Natural killer cell (primary cell): ENCODE measurements at regions not wholly inside any gene's neighbourhood (a gene's known extent, or its start where the extent isn't known, plus 50 kb on each side); places are given as distances from the start of the nearest gene placed in this dataset.

Source experiments
- ATAC-seq, 3 donors: fragments of 150-1000 bp in 2 of 3; fragments of 200-7000 bp in 1 of 3; cut with Tn5 transposase; 1 replicate in 1 of 3; 2 replicates in 2 of 3; pipeline ENCODE4 v1.10.0; 2021; ENCODE audit warnings: mild to moderate bottlenecking in 2 of 3, moderate library complexity in 2 of 3
- DNase-seq, 2 donors: peaks; one replicate each; pipeline versions ENCODE4 v3.0.0 to v3.0.0-alpha.2; 2013 to 2021; ENCODE audit warnings: mixed read lengths in 1 of 2
- H3K27ac ChIP-seq: one replicate; pipeline ENCODE4 v1.5.1; 2013; ENCODE audit warnings: mild to moderate bottlenecking, low read length
- H3K27me3 ChIP-seq: one replicate; pipeline ENCODE4 v1.6.1; 2013; ENCODE audit warnings: low read length; ENCODE audit not compliant: control insufficient read depth, insufficient read depth
- H3K36me3 ChIP-seq: one replicate; pipeline ENCODE4 v1.6.1; 2013; ENCODE audit warnings: low read length; ENCODE audit not compliant: control insufficient read depth, insufficient read depth
- H3K4me1 ChIP-seq: one replicate; pipeline ENCODE4 v1.6.1; 2013; ENCODE audit warnings: low read length; ENCODE audit not compliant: control insufficient read depth, insufficient read depth
- H3K4me3 ChIP-seq: one replicate; pipeline ENCODE4 v1.5.1; 2013; ENCODE audit warnings: low read length
- H3K9me3 ChIP-seq: one replicate; pipeline ENCODE4 v1.6.1; 2013; ENCODE audit warnings: low read length; ENCODE audit not compliant: control insufficient read depth, insufficient read depth
- H3K27ac Mint-ChIP-seq, 2 donors: one replicate each; pipeline ENCODE4 v1.8.0; 2022; ENCODE audit warnings: mild to moderate bottlenecking in 2 of 2, mixed read lengths in 2 of 2, moderate library complexity in 1 of 2
- H3K27me3 Mint-ChIP-seq, 2 donors: one replicate each; pipeline ENCODE4 v1.8.0; 2022; ENCODE audit warnings: low read depth in 2 of 2, mixed read lengths in 2 of 2
- H3K36me3 Mint-ChIP-seq: one replicate; pipeline ENCODE4 v1.8.0; 2022; ENCODE audit warnings: mixed read lengths
- H3K4me1 Mint-ChIP-seq, 2 donors: one replicate each; pipeline ENCODE4 v1.8.0; 2022; ENCODE audit warnings: mixed read lengths in 2 of 2
- H3K4me3 Mint-ChIP-seq: one replicate; pipeline ENCODE4 v1.8.0; 2022; ENCODE audit warnings: mild to moderate bottlenecking, moderate library complexity, mixed read lengths
- H3K9me3 Mint-ChIP-seq, 2 donors: one replicate each; pipeline ENCODE4 v1.8.0; 2022; ENCODE audit warnings: mixed read lengths in 2 of 2
- WGBS: methylation state at CpG from one replicate; pipeline ENCODE4 v1.1.7; 2013; ENCODE audit warnings: missing lambda C conversion rate; ENCODE audit not compliant: insufficient coverage; 5-methylcytosine and 5-hydroxymethylcytosine counted together
- intact Hi-C: fragments of 100-400 bp; cut with micrococcal nuclease; formaldehyde crosslinking; loops from one replicate; pipeline ENCODE4 v1.14.2; 2022
- TF ChIP-seq, protein P1 (sequence below): fragments of 200-600 bp; IDR thresholded peaks from one replicate; pipeline ENCODE4 v1.8.0; 2022; ENCODE audit warnings: antibody characterized with exemption

GRCh38 chr20:51934301-51935002 is 132.1 kb upstream of the SALL4 start:
- ATAC-seq (no peak), DNase-seq (no peak)
- TF ChIP-seq, protein P1, sequence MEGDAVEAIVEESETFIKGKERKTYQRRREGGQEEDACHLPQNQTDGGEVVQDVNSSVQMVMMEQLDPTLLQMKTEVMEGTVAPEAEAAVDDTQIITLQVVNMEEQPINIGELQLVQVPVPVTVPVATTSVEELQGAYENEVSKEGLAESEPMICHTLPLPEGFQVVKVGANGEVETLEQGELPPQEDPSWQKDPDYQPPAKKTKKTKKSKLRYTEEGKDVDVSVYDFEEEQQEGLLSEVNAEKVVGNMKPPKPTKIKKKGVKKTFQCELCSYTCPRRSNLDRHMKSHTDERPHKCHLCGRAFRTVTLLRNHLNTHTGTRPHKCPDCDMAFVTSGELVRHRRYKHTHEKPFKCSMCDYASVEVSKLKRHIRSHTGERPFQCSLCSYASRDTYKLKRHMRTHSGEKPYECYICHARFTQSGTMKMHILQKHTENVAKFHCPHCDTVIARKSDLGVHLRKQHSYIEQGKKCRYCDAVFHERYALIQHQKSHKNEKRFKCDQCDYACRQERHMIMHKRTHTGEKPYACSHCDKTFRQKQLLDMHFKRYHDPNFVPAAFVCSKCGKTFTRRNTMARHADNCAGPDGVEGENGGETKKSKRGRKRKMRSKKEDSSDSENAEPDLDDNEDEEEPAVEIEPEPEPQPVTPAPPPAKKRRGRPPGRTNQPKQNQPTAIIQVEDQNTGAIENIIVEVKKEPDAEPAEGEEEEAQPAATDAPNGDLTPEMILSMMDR = no peak
- Mint-ChIP-seq H3K27ac (no peak overlapping the region), H3K4me3 (no peak overlapping the region), H3K36me3 (no peaks in the 10 kb centered on the region), H3K27me3 (no peaks in the 10 kb centered on the region), H3K4me1 (no peaks in the 10 kb centered on the region), H3K9me3 (no peaks in the 10 kb centered on the region)
- H3K9me3 ChIP-seq = no peaks in the 10 kb centered on the region
- H3K27ac ChIP-seq = no peak overlapping the region
- H3K36me3 ChIP-seq = no peaks in the 10 kb centered on the region
- no peak overlapping the region for H3K4me3 ChIP-seq
- 84% methylated on average over 10 of the region's 11 CpGs for WGBS
- intact Hi-C loops = no loop called here
- H3K4me1 ChIP-seq = no peaks in the 10 kb centered on the region
- no peaks in the 10 kb centered on the region for H3K27me3 ChIP-seq

GRCh38 chr20:51931371-51931781 is 129.1 kb upstream of the SALL4 start:
- DNase-seq = no peak
- Histone ChIP-seq H3K36me3 (no peaks in the 10 kb centered on the region), H3K9me3 (no peaks in the 10 kb centered on the region), H3K4me1 (no peaks in the 10 kb centered on the region), H3K27ac (no peak overlapping the region), H3K4me3 (no peak overlapping the region), H3K27me3 (no peaks in the 10 kb centered on the region)
- no peak overlapping the region for H3K27ac Mint-ChIP-seq
- no peaks in the 10 kb centered on the region for H3K9me3 Mint-ChIP-seq
- TF ChIP-seq, protein P1 = no peak
- intact Hi-C loops = no loop called here
- no peak for ATAC-seq
- H3K36me3 Mint-ChIP-seq = no peaks in the 10 kb centered on the region
- 94% methylated on average over 6 of the region's 7 CpGs for WGBS
- peaks cover 6 to 7% of the 10 kb centered on the region in 2 donors for H3K4me1 Mint-ChIP-seq
- H3K4me3 Mint-ChIP-seq = no peak overlapping the region
- no peaks in the 10 kb centered on the region for H3K27me3 Mint-ChIP-seq

DNA sequence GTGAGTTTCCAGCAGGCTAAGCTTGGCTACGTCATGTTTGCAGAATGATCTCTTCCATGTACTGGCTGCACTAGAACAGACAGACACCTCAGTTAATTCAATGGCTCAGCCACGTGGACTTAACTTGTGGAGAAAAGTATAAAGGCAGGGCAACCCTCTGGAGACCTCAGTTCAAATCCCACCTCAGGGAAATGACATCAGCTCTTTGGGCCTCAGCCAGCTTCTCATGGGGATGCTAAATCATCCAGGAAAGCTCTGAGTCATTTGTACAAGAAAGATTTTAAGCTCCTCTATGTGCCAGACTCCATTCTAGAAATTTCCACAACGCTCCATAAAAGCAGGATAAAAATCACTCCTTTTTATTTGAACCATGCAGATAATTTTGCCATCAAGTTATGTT is 128.5 kb upstream of the SALL4 start:
- no peak for ATAC-seq
- H3K4me3 Mint-ChIP-seq = no peak overlapping the region
- 79% methylated on average over 3 of the region's 3 CpGs for WGBS

More for the DNA sequence above, 128.5 kb upstream of the SALL4 start:
- Histone ChIP-seq H3K4me1 (no peaks in the 10 kb centered on the region), H3K27ac (no peak overlapping the region), H3K9me3 (no peaks in the 10 kb centered on the region), H3K4me3 (no peak overlapping the region), H3K36me3 (no peaks in the 10 kb centered on the region), H3K27me3 (no peaks in the 10 kb centered on the region)
- Mint-ChIP-seq H3K27ac (no peak overlapping the region), H3K4me1 (peaks cover 6 to 7% of the 10 kb centered on the region in 2 donors), H3K9me3 (no peaks in the 10 kb centered on the region), H3K36me3 (no peaks in the 10 kb centered on the region), H3K27me3 (no peaks in the 10 kb centered on the region)
- DNase-seq = no peak
- intact Hi-C loops = no loop called here
- TF ChIP-seq, protein P1 = no peak
